SK-N-SH treated with all-trans-retinoic acid at 6 μM for 48 hours (cell line): ENCODE measurements at regions not wholly inside any gene's neighbourhood (a gene's known extent, or its start where the extent isn't known, plus 50 kb on each side); places are given as distances from the start of the nearest gene placed in this dataset.

Source experiments
- ATAC-seq: fragments of 200-7000 bp; cut with Tn5 transposase; 3 replicates; pipeline ENCODE4 v1.9.1; 2020; ENCODE audit warnings: mild to moderate bottlenecking, moderate library complexity
- ARNTL ChIP-seq: fragments of 450-650 bp; formaldehyde crosslinking; IDR thresholded peaks from 2 replicates; pipeline ENCODE4 v1.5.0; 2020; ENCODE audit warnings: low read depth, mild to moderate bottlenecking, moderate library complexity, borderline replicate concordance
- BACH2 ChIP-seq: fragments of 250-450 bp; sonication (Bioruptor Pico); IDR thresholded peaks from 2 replicates; pipeline ENCODE4 v1.9.0; 2021; ENCODE audit warnings: mild to moderate bottlenecking, borderline replicate concordance
- CSDC2 ChIP-seq: fragments of 250-450 bp; sonication (Bioruptor Pico); IDR thresholded peaks from 2 replicates; pipeline ENCODE4 v1.5.0; 2020; ENCODE audit warnings: mild to moderate bottlenecking, moderate library complexity
- ESRRG ChIP-seq: fragments of 250-450 bp; sonication (Bioruptor Pico); IDR thresholded peaks from 2 replicates; pipeline ENCODE4 v1.6.1; 2021; ENCODE audit warnings: mild to moderate bottlenecking
- ISL1 ChIP-seq: fragments of 250-450 bp; sonication (Bioruptor Pico); IDR thresholded peaks from 2 replicates; pipeline ENCODE4 v2.1.2; 2022; ENCODE audit warnings: mild to moderate bottlenecking, moderate library complexity
- OSR1 ChIP-seq: fragments of 250-450 bp; sonication (Bioruptor Pico); IDR thresholded peaks from 2 replicates; pipeline ENCODE4 v1.8.0; 2022; ENCODE audit warnings: moderate library complexity, mild to moderate bottlenecking, inconsistent platforms
- PPARA ChIP-seq: fragments of 250-450 bp; sonication (Bioruptor Pico); IDR thresholded peaks from 2 replicates; pipeline ENCODE4 v1.5.0; 2020; ENCODE audit warnings: mild to moderate bottlenecking, borderline replicate concordance
- RARB ChIP-seq: fragments of 250-450 bp; sonication (Bioruptor Pico); IDR thresholded peaks from 2 replicates; pipeline ENCODE4 v1.8.0; 2021; ENCODE audit warnings: mild to moderate bottlenecking, moderate library complexity
- SNAI2 ChIP-seq: fragments of 250-450 bp; sonication (Bioruptor Pico); IDR thresholded peaks from 2 replicates; pipeline ENCODE4 v1.5.0; 2020; ENCODE audit warnings: mild to moderate bottlenecking, moderate library complexity
- TCF4 ChIP-seq: fragments of 250-450 bp; sonication (Bioruptor Pico); IDR thresholded peaks from 2 replicates; pipeline ENCODE4 v1.8.0; 2021; ENCODE audit warnings: mild to moderate bottlenecking, moderate library complexity, borderline replicate concordance
- TOX ChIP-seq: fragments of 250-450 bp; sonication (Bioruptor Pico); IDR thresholded peaks from 2 replicates; pipeline ENCODE4 v1.8.0; 2021; ENCODE audit warnings: mild to moderate bottlenecking, moderate library complexity, borderline replicate concordance
- ZFP3 ChIP-seq: fragments of 250-450 bp; sonication (Bioruptor Pico); IDR thresholded peaks from 2 replicates; pipeline ENCODE4 v1.5.0; 2020; ENCODE audit warnings: mild to moderate bottlenecking, moderate library complexity
- ZFP30 ChIP-seq: fragments of 450-650 bp; formaldehyde crosslinking; IDR thresholded peaks from 2 replicates; pipeline ENCODE4 v1.5.0; 2022; ENCODE audit warnings: mild to moderate bottlenecking, moderate library complexity
- ZNF565 ChIP-seq: fragments of 450-650 bp; formaldehyde crosslinking; conservative IDR thresholded peaks from 2 replicates; pipeline ENCODE4 v1.5.0; 2020; ENCODE audit warnings: low read depth, mild to moderate bottlenecking, moderate library complexity
- ZNF70 ChIP-seq: fragments of 450-650 bp; formaldehyde crosslinking; IDR thresholded peaks from 2 replicates; pipeline ENCODE4 v1.5.0; 2020; ENCODE audit warnings: mild to moderate bottlenecking, moderate library complexity
- TF ChIP-seq, protein P1 (sequence below): fragments of 250-450 bp; sonication (Bioruptor Pico); IDR thresholded peaks from 2 replicates; pipeline ENCODE4 v1.8.0; 2020; ENCODE audit warnings: mild to moderate bottlenecking, moderate library complexity, borderline replicate concordance
- TF ChIP-seq, protein P2 (sequence below): fragments of 250-450 bp; sonication (Bioruptor Pico); IDR thresholded peaks from 2 replicates; pipeline ENCODE4 v1.5.0; 2020; ENCODE audit warnings: mild to moderate bottlenecking, moderate library complexity
- TF ChIP-seq, protein P3 (sequence below): fragments of 250-450 bp; sonication (Bioruptor Pico); IDR thresholded peaks from 2 replicates; pipeline ENCODE4 v1.8.0; 2021; ENCODE audit warnings: low read depth, mild to moderate bottlenecking, moderate library complexity, borderline replicate concordance
- TF ChIP-seq, protein P4 (sequence below): fragments of 250-450 bp; sonication (Bioruptor Pico); IDR thresholded peaks from 2 replicates; pipeline ENCODE4 v1.5.1; 2021; ENCODE audit warnings: mild to moderate bottlenecking, moderate library complexity
- TF ChIP-seq, protein P5 (sequence below): fragments of 250-450 bp; sonication (Bioruptor Pico); IDR thresholded peaks from 2 replicates; pipeline ENCODE4 v1.5.1; 2020; ENCODE audit warnings: low read depth, mild to moderate bottlenecking, moderate library complexity

DNA sequence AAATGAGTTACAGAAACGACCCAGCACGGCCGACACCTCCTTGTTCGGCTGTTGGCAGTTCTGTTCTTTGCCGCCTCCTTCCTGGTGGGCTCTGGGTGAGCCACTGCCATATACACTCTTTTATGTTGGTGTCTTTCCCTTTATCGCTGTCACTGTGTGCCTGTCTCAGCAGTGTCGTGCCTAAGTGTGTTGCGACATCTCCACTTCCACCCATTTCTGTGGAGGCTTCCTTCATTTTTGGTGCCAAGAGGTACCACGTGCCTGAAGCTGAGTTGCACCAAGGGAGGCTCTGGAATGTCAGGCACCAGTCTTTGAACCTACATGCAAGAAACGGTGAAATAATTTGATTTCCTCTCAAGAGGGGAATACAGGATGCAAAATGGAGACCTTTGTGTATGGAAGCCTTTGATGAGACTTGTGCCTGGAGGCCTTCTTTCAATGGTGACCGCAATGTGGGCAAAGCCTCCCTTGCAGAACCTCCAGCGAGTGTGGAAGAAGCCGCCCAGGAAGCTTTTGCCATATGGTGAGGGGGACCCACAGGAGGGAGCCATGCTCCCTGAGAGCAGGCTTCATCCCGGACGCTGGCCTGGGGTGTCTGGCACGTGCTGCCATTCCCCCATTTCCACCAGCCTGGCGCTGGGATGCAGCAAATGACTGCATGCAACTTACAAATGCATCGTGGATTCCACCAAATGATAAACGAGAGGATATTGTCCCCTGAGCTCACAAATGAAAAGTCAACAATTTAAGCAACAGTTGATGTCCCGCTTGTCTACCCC lies 136.2 kb downstream of the TEX29 start:
- no peak for ATAC-seq
- no peak for TF ChIP-seq ISL1
- no peak for TF ChIP-seq PPARA
- no peak for TF ChIP-seq ZNF565 (CRISPR knock-in tag)
- TF ChIP-seq ESRRG (CRISPR knock-in tag): no peak
- TF ChIP-seq OSR1 (CRISPR knock-in tag): no peak
- TF ChIP-seq ZFP3 (CRISPR knock-in tag): no peak
- TF ChIP-seq, protein P1, sequence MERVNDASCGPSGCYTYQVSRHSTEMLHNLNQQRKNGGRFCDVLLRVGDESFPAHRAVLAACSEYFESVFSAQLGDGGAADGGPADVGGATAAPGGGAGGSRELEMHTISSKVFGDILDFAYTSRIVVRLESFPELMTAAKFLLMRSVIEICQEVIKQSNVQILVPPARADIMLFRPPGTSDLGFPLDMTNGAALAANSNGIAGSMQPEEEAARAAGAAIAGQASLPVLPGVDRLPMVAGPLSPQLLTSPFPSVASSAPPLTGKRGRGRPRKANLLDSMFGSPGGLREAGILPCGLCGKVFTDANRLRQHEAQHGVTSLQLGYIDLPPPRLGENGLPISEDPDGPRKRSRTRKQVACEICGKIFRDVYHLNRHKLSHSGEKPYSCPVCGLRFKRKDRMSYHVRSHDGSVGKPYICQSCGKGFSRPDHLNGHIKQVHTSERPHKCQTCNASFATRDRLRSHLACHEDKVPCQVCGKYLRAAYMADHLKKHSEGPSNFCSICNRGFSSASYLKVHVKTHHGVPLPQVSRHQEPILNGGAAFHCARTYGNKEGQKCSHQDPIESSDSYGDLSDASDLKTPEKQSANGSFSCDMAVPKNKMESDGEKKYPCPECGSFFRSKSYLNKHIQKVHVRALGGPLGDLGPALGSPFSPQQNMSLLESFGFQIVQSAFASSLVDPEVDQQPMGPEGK: no peak
- TF ChIP-seq, protein P2, sequence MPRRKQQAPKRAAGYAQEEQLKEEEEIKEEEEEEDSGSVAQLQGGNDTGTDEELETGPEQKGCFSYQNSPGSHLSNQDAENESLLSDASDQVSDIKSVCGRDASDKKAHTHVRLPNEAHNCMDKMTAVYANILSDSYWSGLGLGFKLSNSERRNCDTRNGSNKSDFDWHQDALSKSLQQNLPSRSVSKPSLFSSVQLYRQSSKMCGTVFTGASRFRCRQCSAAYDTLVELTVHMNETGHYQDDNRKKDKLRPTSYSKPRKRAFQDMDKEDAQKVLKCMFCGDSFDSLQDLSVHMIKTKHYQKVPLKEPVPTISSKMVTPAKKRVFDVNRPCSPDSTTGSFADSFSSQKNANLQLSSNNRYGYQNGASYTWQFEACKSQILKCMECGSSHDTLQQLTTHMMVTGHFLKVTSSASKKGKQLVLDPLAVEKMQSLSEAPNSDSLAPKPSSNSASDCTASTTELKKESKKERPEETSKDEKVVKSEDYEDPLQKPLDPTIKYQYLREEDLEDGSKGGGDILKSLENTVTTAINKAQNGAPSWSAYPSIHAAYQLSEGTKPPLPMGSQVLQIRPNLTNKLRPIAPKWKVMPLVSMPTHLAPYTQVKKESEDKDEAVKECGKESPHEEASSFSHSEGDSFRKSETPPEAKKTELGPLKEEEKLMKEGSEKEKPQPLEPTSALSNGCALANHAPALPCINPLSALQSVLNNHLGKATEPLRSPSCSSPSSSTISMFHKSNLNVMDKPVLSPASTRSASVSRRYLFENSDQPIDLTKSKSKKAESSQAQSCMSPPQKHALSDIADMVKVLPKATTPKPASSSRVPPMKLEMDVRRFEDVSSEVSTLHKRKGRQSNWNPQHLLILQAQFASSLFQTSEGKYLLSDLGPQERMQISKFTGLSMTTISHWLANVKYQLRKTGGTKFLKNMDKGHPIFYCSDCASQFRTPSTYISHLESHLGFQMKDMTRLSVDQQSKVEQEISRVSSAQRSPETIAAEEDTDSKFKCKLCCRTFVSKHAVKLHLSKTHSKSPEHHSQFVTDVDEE (CRISPR knock-in tag): no peak
- no peak for TF ChIP-seq RARB
- TF ChIP-seq, protein P3, sequence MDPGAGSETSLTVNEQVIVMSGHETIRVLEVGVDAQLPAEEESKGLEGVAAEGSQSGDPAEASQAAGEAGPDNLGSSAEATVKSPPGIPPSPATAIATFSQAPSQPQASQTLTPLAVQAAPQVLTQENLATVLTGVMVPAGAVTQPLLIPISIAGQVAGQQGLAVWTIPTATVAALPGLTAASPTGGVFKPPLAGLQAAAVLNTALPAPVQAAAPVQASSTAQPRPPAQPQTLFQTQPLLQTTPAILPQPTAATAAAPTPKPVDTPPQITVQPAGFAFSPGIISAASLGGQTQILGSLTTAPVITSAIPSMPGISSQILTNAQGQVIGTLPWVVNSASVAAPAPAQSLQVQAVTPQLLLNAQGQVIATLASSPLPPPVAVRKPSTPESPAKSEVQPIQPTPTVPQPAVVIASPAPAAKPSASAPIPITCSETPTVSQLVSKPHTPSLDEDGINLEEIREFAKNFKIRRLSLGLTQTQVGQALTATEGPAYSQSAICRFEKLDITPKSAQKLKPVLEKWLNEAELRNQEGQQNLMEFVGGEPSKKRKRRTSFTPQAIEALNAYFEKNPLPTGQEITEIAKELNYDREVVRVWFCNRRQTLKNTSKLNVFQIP (CRISPR knock-in tag): no peak
- TF ChIP-seq, protein P4, sequence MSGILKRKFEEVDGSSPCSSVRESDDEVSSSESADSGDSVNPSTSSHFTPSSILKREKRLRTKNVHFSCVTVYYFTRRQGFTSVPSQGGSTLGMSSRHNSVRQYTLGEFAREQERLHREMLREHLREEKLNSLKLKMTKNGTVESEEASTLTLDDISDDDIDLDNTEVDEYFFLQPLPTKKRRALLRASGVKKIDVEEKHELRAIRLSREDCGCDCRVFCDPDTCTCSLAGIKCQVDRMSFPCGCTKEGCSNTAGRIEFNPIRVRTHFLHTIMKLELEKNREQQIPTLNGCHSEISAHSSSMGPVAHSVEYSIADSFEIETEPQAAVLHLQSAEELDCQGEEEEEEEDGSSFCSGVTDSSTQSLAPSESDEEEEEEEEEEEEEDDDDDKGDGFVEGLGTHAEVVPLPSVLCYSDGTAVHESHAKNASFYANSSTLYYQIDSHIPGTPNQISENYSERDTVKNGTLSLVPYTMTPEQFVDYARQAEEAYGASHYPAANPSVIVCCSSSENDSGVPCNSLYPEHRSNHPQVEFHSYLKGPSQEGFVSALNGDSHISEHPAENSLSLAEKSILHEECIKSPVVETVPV (CRISPR knock-in tag): no peak
- TF ChIP-seq, protein P5, sequence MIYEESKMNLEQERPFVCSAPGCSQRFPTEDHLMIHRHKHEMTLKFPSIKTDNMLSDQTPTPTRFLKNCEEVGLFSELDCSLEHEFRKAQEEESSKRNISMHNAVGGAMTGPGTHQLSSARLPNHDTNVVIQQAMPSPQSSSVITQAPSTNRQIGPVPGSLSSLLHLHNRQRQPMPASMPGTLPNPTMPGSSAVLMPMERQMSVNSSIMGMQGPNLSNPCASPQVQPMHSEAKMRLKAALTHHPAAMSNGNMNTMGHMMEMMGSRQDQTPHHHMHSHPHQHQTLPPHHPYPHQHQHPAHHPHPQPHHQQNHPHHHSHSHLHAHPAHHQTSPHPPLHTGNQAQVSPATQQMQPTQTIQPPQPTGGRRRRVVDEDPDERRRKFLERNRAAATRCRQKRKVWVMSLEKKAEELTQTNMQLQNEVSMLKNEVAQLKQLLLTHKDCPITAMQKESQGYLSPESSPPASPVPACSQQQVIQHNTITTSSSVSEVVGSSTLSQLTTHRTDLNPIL (CRISPR knock-in tag): no peak
- no peak for TF ChIP-seq TOX
- no peak for TF ChIP-seq TCF4 (CRISPR knock-in tag)
- no peak for TF ChIP-seq SNAI2 (CRISPR knock-in tag)
- no peak for TF ChIP-seq CSDC2
- TF ChIP-seq ZNF70 (CRISPR knock-in tag): no peak
- TF ChIP-seq ARNTL: no peak
- TF ChIP-seq ZFP30: no peak

DNA sequence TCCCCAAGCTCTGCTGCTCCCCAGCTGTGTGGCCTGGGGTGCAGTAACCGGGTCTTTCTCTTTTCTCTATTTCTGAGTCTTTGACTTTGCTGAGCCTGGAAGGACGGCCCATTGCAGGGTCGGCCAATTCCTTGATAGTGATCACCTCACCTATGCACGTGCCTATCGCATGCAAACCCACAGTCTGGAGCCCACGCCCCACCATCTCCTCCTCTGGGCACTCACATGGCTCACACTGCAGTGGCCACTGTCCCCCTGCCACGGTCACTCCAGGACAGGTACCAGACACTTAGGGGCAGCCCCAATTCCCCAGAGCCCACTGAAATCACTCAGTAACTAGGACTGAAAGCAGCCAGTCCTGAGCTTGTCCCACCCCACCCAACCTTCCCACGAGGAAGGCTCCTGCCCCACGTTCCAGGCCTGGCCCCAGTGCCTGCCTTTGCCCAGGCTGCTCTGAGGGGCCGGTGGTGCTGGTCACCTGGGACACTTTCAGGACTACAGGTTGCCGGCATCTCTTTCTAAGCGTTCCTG lies 137.6 kb downstream of the TEX29 start:
- ATAC-seq: no peak
- TF ChIP-seq ESRRG (CRISPR knock-in tag) (no peak), SNAI2 (CRISPR knock-in tag) (no peak), BACH2 (CRISPR knock-in tag) (no peak), OSR1 (CRISPR knock-in tag) (no peak), TOX (no peak)
- TF ChIP-seq, protein P2 (CRISPR knock-in tag): no peak
